ENCODE measurements at regions not wholly inside any gene's neighbourhood (a gene's known extent, or its start where the extent isn't known, plus 50 kb on each side); places are given as distances from the start of the nearest gene placed in this dataset.

GRCh38 chr2:57444752-57445430, 601.7 kb upstream of the VRK2 start:
- no peak for DNase-seq (ENCODE audit: low read depth)
- H3K4me3 ChIP-seq (ENCODE audit: control insufficient read depth, low read depth, low read length), result no peak overlapping the region
- TF ChIP-seq, protein P1, sequence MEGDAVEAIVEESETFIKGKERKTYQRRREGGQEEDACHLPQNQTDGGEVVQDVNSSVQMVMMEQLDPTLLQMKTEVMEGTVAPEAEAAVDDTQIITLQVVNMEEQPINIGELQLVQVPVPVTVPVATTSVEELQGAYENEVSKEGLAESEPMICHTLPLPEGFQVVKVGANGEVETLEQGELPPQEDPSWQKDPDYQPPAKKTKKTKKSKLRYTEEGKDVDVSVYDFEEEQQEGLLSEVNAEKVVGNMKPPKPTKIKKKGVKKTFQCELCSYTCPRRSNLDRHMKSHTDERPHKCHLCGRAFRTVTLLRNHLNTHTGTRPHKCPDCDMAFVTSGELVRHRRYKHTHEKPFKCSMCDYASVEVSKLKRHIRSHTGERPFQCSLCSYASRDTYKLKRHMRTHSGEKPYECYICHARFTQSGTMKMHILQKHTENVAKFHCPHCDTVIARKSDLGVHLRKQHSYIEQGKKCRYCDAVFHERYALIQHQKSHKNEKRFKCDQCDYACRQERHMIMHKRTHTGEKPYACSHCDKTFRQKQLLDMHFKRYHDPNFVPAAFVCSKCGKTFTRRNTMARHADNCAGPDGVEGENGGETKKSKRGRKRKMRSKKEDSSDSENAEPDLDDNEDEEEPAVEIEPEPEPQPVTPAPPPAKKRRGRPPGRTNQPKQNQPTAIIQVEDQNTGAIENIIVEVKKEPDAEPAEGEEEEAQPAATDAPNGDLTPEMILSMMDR (IDR thresholded peaks at IDR 0.05; ENCODE audit: control insufficient read depth, insufficient read depth, low read depth, low read length, missing control alignments), result no peak

DNA sequence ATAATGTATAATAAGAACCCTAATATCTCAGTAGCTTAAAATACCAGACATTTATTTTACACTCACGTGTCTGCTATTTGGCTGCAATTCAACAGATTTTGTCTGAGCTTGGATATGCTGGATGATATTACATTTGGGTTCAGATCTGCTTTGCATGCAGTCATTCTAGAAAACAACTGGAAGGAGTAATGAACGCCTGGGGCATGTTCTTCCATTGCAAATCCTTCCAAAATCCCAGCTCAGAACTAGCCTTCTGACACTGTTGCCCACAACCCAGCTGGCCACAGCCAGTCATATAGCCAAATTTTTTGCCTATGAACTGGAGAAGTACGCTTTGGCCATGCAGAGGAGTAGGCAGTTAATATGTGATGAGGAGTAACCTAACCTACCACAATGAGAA, 597.8 kb upstream of the VRK2 start:
- no peak overlapping the region for H3K4me3 ChIP-seq (ENCODE audit: control insufficient read depth, low read depth, low read length)
- TF ChIP-seq, protein P1 (IDR thresholded peaks at IDR 0.05; ENCODE audit: control insufficient read depth, insufficient read depth, low read depth, low read length, missing control alignments), result no peak
- DNase-seq (ENCODE audit: low read depth), result no peak

DNA sequence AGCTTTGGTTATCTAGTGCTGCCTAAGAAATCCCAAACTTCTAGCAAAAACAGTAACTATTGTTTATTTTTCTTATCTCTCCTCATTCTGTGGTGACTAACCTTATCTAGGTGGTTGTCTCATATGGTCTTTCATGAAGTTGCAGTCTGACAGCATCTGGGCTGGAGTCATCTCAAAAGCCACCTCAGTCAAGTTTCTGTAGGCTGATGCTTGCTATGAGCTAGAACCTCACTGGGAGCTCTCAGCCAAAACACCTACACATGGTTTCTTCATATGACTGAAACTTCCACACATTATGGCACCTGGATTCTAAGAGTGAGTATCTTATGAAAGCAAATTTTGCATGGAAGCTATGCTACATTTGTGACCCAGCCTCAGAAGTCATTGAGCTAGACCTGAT, 596.4 kb upstream of the VRK2 start:
- DNase-seq (ENCODE audit: low read depth), result no peak
- TF ChIP-seq, protein P1 (IDR thresholded peaks at IDR 0.05; ENCODE audit: control insufficient read depth, insufficient read depth, low read depth, low read length, missing control alignments), result no peak
- no peak overlapping the region for H3K4me3 ChIP-seq (ENCODE audit: control insufficient read depth, low read depth, low read length)

GRCh38 chr2:57452634-57453033, 594.0 kb upstream of the VRK2 start:
- TF ChIP-seq, protein P1 (IDR thresholded peaks at IDR 0.05; ENCODE audit: control insufficient read depth, insufficient read depth, low read depth, low read length, missing control alignments), result no peak
- H3K4me3 ChIP-seq (ENCODE audit: control insufficient read depth, low read depth, low read length), result no peak overlapping the region
- no peak for DNase-seq (ENCODE audit: low read depth)

DNA sequence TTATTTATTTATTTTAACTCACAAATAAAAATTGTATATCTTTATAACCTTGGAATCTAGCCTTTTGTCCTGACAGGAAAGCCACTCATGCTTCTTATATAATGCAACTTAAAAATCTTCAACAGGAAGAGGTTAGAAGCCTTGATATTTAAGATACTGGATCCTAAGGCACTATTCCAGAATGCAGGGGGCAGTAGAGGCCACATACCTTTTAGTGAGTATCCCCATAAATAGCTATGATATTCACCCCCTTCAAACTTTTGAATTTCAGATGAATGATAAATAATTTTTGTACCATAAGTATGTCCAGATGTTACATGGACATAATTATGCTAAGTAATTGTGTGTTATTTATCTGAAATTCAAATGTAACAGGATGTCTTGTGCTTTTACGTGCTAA, 592.7 kb upstream of the VRK2 start:
- no peak for DNase-seq (ENCODE audit: low read depth)

DNA sequence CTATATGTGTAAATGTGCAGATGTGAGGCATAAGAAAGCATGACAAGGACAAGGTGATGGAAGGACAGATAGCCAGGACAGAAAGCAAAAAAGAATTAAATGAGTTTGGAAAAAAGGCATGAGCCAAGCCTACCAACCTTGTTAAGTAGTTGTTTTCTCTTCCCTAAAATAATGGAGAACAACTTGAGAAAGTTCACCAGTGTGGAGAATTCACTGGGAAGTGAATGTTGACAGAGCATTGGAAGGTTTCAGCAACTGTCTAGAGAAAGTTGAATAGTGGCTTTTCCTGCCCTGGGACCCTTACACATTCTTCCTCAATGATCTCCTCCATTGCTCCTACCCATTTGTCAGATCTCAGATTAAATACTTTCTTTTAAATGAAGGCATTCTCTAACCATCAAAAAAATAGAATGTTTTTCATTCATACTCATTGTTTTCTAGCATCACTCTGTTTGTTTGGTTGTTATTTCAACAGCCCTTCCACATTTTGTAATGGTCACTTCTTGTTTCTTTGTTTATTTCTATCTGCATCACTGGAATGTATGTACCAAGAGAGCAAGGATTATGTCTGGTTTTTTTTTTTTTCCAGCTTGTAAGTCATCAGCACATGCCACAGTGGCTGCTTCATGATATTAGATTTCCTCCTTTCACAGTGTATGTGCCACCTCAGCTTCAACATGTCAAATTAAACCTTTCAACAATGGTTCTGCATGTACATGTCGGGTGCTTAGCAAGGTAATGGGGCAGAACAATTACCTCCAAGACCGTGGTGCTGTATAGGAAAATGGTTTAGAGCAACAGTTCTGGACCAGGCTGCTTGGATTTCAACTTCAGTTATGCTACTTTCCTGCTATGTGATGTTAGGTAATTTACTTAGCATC, 586.0 kb upstream of the VRK2 start:
- TF ChIP-seq, protein P1 (IDR thresholded peaks at IDR 0.05; ENCODE audit: control insufficient read depth, insufficient read depth, low read depth, low read length, missing control alignments), result no peak
- no peak for DNase-seq (ENCODE audit: low read depth)

More for the DNA sequence above, 592.7 kb upstream of the VRK2 start:
- H3K4me3 ChIP-seq (ENCODE audit: control insufficient read depth, low read depth, low read length), result no peak overlapping the region
- TF ChIP-seq, protein P1 (IDR thresholded peaks at IDR 0.05; ENCODE audit: control insufficient read depth, insufficient read depth, low read depth, low read length, missing control alignments), result no peak

More for the DNA sequence above, 586.0 kb upstream of the VRK2 start:
- H3K4me3 ChIP-seq (ENCODE audit: control insufficient read depth, low read depth, low read length), result no peak overlapping the region

All from AG09309 (cell line).